ENCODE measurements at regions not wholly inside any gene's neighbourhood (a gene's known extent, or its start where the extent isn't known, plus 50 kb on each side); places are given as distances from the start of the nearest gene placed in this dataset.
A peak's percentile ranks its signal among the peaks of the same experiment; 100 is the strongest.

GRCh38 chr5:125530833-125531615, 784.6 kb upstream of the ZNF608 start:
- no peak for DNase-seq

GRCh38 chr5:125536095-125536494, 789.7 kb upstream of the ZNF608 start:
- no peak for DNase-seq

- no peak for DNase-seq
Measured at GRCh38 chr5:125536582-125536981, 790.1 kb upstream of the ZNF608 start.

GRCh38 chr5:125537661-125538060, 791.2 kb upstream of the ZNF608 start:
- DNase-seq = no peak

- DNase-seq = no peak
Measured at GRCh38 chr5:125538469-125538868, 792.0 kb upstream of the ZNF608 start.

- no peak for DNase-seq
Measured at GRCh38 chr5:125541085-125541484, 794.6 kb upstream of the ZNF608 start.

GRCh38 chr5:125549322-125549911, 803.0 kb upstream of the ZNF608 start:
- DNase-seq = peak; percentile 61

- DNase-seq = peak; percentile 85
Measured at GRCh38 chr5:125550274-125550673, 803.8 kb upstream of the ZNF608 start.

- DNase-seq = no peak
Measured at GRCh38 chr5:125551246-125551645, 804.8 kb upstream of the ZNF608 start.

GRCh38 chr5:125551797-125552196, 805.4 kb upstream of the ZNF608 start:
- no peak for DNase-seq

GRCh38 chr5:125552486-125552885, 806.0 kb upstream of the ZNF608 start:
- DNase-seq = peak; percentile 13

- DNase-seq = no peak
Measured at GRCh38 chr5:125554355-125554754, 807.9 kb upstream of the ZNF608 start.

GRCh38 chr5:125555591-125555990, 809.2 kb upstream of the ZNF608 start:
- DNase-seq = no peak

GRCh38 chr5:125558016-125558415, 811.6 kb upstream of the ZNF608 start:
- no peak for DNase-seq

- DNase-seq = no peak
Measured at GRCh38 chr5:125558466-125558865, 812.0 kb upstream of the ZNF608 start.

GRCh38 chr5:125559296-125559695, 812.9 kb upstream of the ZNF608 start:
- DNase-seq = peak; percentile 89

- no peak for DNase-seq
Measured at GRCh38 chr5:125560476-125561225, 814.2 kb upstream of the ZNF608 start.

GRCh38 chr5:125564317-125564975, 818.0 kb upstream of the ZNF608 start:
- DNase-seq = no peak

- no peak for DNase-seq
Measured at GRCh38 chr5:125574491-125575044, 828.1 kb upstream of the ZNF608 start.

GRCh38 chr5:125575171-125575890, 828.9 kb upstream of the ZNF608 start:
- DNase-seq = no peak

- DNase-seq = peak; percentile 6
Measured at GRCh38 chr5:125575891-125576505, 829.6 kb upstream of the ZNF608 start.

GRCh38 chr5:125576822-125577221, 830.4 kb upstream of the ZNF608 start:
- no peak for DNase-seq
